ENCODE measurements at regions not wholly inside any gene's neighbourhood (a gene's known extent, or its start where the extent isn't known, plus 50 kb on each side); places are given as distances from the start of the nearest gene placed in this dataset.

GRCh38 chr2:67559156-67559555 lies 162.0 kb downstream of the ETAA1 start:
- Histone ChIP-seq H3K36me3 (ENCODE audit: control insufficient read depth in 1 of 2, insufficient read depth in 2 of 2, low read length in 2 of 2) (no peaks in the 10 kb centered on the region), H2AFZ (ENCODE audit: low read depth, low read length, poor library complexity, severe bottlenecking) (no peak overlapping the region), H3K9me3 (ENCODE audit: control insufficient read depth in 1 of 2, insufficient read depth in 1 of 2, low read depth in 1 of 2, low read length in 2 of 2) (no peaks in the 10 kb centered on the region), H3K4me3 (replicated peaks in 1 of 2; ENCODE audit: low read depth in 1 of 2, low read length in 2 of 2) (no peak overlapping the region), H3K9me2 (ENCODE audit: insufficient read depth) (no peaks in the 10 kb centered on the region), H3K9ac (ENCODE audit: low read length) (no peak overlapping the region), H3K4me2 (ENCODE audit: low read length) (no peak overlapping the region), H3K79me2 (ENCODE audit: insufficient read depth, low read length) (no peaks in the 10 kb centered on the region), H3K4me1 (ENCODE audit: control insufficient read depth in 1 of 2, insufficient read depth in 2 of 2, low read length in 2 of 2) (no peaks in the 10 kb centered on the region), H4K20me1 (ENCODE audit: insufficient read depth) (no peaks in the 10 kb centered on the region; the same call in 1 of the 2 replicates), H3K27me3 (ENCODE audit: insufficient read depth, low read length) (peaks cover 4% of the 10 kb centered on the region; the same call in 1 of the 2 replicates), H3K27ac (ENCODE audit: low read depth, low read length) (no peak overlapping the region)
- no TSS peak for BruUV-seq (replicated peaks)
- ChIA-PET CTCF (no interaction called here), POLR2A (no interaction called here), RAD21 (ENCODE audit: low non-redundant PET in 1 of 2, low total read pairs in 2 of 2, uncharacterized antibody in 2 of 2, unreplicated experiment in 2 of 2) (no interaction called here)
- no peak for TF ChIP-seq REST (IDR thresholded peaks at IDR 0.05; ENCODE audit: low read depth)
- no peak for TF ChIP-seq POLR2A (IDR thresholded peaks at IDR 0.05; ENCODE audit: borderline replicate concordance, extremely low read depth, insufficient read depth, insufficient read length)
- no peak for TF ChIP-seq ZNF274 (IDR thresholded peaks at IDR 0.05; ENCODE audit: low read depth, low read length)
- intact Hi-C loops (cut with micrococcal nuclease): no loop called here
- ATAC-seq (no peak), DNase-seq (ENCODE audit: low read depth, low spot score) (no peak)

- Histone ChIP-seq H3K9ac (ENCODE audit: low read length) (no peak overlapping the region), H3K9me3 (ENCODE audit: control insufficient read depth in 1 of 2, insufficient read depth in 1 of 2, low read depth in 1 of 2, low read length in 2 of 2) (no peaks in the 10 kb centered on the region), H3K4me1 (ENCODE audit: control insufficient read depth in 1 of 2, insufficient read depth in 2 of 2, low read length in 2 of 2) (no peaks in the 10 kb centered on the region), H4K20me1 (ENCODE audit: insufficient read depth) (no peaks in the 10 kb centered on the region; the same call in 1 of the 2 replicates), H3K27ac (ENCODE audit: low read depth, low read length) (no peak overlapping the region), H3K4me3 (replicated peaks in 1 of 2; ENCODE audit: low read depth in 1 of 2, low read length in 2 of 2) (no peak overlapping the region), H3K79me2 (ENCODE audit: insufficient read depth, low read length) (no peaks in the 10 kb centered on the region), H3K27me3 (ENCODE audit: insufficient read depth, low read length) (peaks cover 4% of the 10 kb centered on the region; the same call in 1 of the 2 replicates), H3K9me2 (ENCODE audit: insufficient read depth) (no peaks in the 10 kb centered on the region), H2AFZ (ENCODE audit: low read depth, low read length, poor library complexity, severe bottlenecking) (no peak overlapping the region), H3K36me3 (ENCODE audit: control insufficient read depth in 1 of 2, insufficient read depth in 2 of 2, low read length in 2 of 2) (no peaks in the 10 kb centered on the region), H3K4me2 (ENCODE audit: low read length) (no peak overlapping the region)
- no TSS peak for BruUV-seq (replicated peaks)
- no peak for TF ChIP-seq CBX3 (IDR thresholded peaks at IDR 0.05; ENCODE audit: low read depth)
- no peak for TF ChIP-seq ZFX (IDR thresholded peaks at IDR 0.05)
- TF ChIP-seq EZH2phosphoT487 (IDR thresholded peaks at IDR 0.05; ENCODE audit: borderline replicate concordance): no peak
- no peak for TF ChIP-seq ZNF274 (IDR thresholded peaks at IDR 0.05; ENCODE audit: low read depth, low read length)
- POLR2A ChIA-PET: no interaction called here
- DNase-seq (ENCODE audit: low read depth, low spot score): no peak
- ATAC-seq: no peak
- RAD21 ChIA-PET (ENCODE audit: low non-redundant PET in 1 of 2, low total read pairs in 2 of 2, uncharacterized antibody in 2 of 2, unreplicated experiment in 2 of 2): no interaction called here
- intact Hi-C loops (cut with micrococcal nuclease): no loop called here
- CTCF ChIA-PET: no interaction called here
These were observed 163.8 kb downstream of the ETAA1 start for GRCh38 chr2:67560771-67561456.

Measured in HCT116 (cell line).